ENCODE measurements at regions not wholly inside any gene's neighbourhood (a gene's known extent, or its start where the extent isn't known, plus 50 kb on each side); places are given as distances from the start of the nearest gene placed in this dataset.
"Not testable (repeated sequence)": the region's sequence is repeated elsewhere in the genome, so short reads cannot be mapped to it uniquely, and the experiment has no call there.

GRCh38 chr6:106745824-106746582 is 116.6 kb downstream of the QRSL1 start:
- H3K4me1 Mint-ChIP-seq (ENCODE audit: low read depth, unreplicated experiment): peaks cover 32% of the 10 kb centered on the region
- DNase-seq: no peak
- peaks cover 2% of the 10 kb centered on the region for H3K9me3 Mint-ChIP-seq (ENCODE audit: unreplicated experiment)
- TF ChIP-seq CTCF (IDR thresholded peaks at IDR 0.05; ENCODE audit: partially characterized antibody, unreplicated experiment): no peak
- no peak overlapping the region for H3K4me3 Mint-ChIP-seq (ENCODE audit: unreplicated experiment)
- peaks cover 4% of the 10 kb centered on the region for H3K36me3 Mint-ChIP-seq (ENCODE audit: unreplicated experiment)
- H3K27me3 Mint-ChIP-seq (ENCODE audit: unreplicated experiment): no peaks in the 10 kb centered on the region
- no peak overlapping the region for H3K27ac Mint-ChIP-seq (ENCODE audit: unreplicated experiment)

- no peak for DNase-seq
- peaks cover 4% of the 10 kb centered on the region for H3K36me3 Mint-ChIP-seq (ENCODE audit: unreplicated experiment)
- TF ChIP-seq CTCF (IDR thresholded peaks at IDR 0.05; ENCODE audit: partially characterized antibody, unreplicated experiment): no peak
- H3K27ac Mint-ChIP-seq (ENCODE audit: unreplicated experiment): no peak overlapping the region
- peaks cover 28% of the 10 kb centered on the region for H3K4me1 Mint-ChIP-seq (ENCODE audit: low read depth, unreplicated experiment)
- peaks cover 2% of the 10 kb centered on the region for H3K9me3 Mint-ChIP-seq (ENCODE audit: unreplicated experiment)
- no peaks in the 10 kb centered on the region for H3K27me3 Mint-ChIP-seq (ENCODE audit: unreplicated experiment)
- no peak overlapping the region for H3K4me3 Mint-ChIP-seq (ENCODE audit: unreplicated experiment)
These were observed 115.9 kb downstream of the QRSL1 start for GRCh38 chr6:106745197-106745770.

- peaks cover 2% of the 10 kb centered on the region for H3K9me3 Mint-ChIP-seq (ENCODE audit: unreplicated experiment)
- H3K27ac Mint-ChIP-seq (ENCODE audit: unreplicated experiment): no peak overlapping the region
These were observed 115.4 kb downstream of the QRSL1 start for GRCh38 chr6:106744781-106745180.

GRCh38 chr6:106744029-106744428 is 114.7 kb downstream of the QRSL1 start:
- H3K4me3 Mint-ChIP-seq (ENCODE audit: unreplicated experiment); H3K27me3 Mint-ChIP-seq (ENCODE audit: unreplicated experiment); H3K36me3 Mint-ChIP-seq (ENCODE audit: unreplicated experiment); H3K27ac Mint-ChIP-seq (ENCODE audit: unreplicated experiment); H3K9me3 Mint-ChIP-seq (ENCODE audit: unreplicated experiment); DNase-seq: not testable (repeated sequence)
- H3K4me1 Mint-ChIP-seq (ENCODE audit: low read depth, unreplicated experiment): peaks cover 22% of the 10 kb centered on the region

More at GRCh38 chr6:106744781-106745180, 115.4 kb downstream of the QRSL1 start:
- Mint-ChIP-seq H3K4me1 (ENCODE audit: low read depth, unreplicated experiment) (peaks cover 25% of the 10 kb centered on the region), H3K4me3 (ENCODE audit: unreplicated experiment) (no peak overlapping the region), H3K36me3 (ENCODE audit: unreplicated experiment) (peaks cover 4% of the 10 kb centered on the region), H3K27me3 (ENCODE audit: unreplicated experiment) (no peaks in the 10 kb centered on the region)
- DNase-seq: no peak
- no peak for TF ChIP-seq CTCF (IDR thresholded peaks at IDR 0.05; ENCODE audit: partially characterized antibody, unreplicated experiment)

- Mint-ChIP-seq H3K27ac (ENCODE audit: unreplicated experiment) (no peak overlapping the region), H3K9me3 (ENCODE audit: unreplicated experiment) (peaks cover 2% of the 10 kb centered on the region), H3K4me3 (ENCODE audit: unreplicated experiment) (no peak overlapping the region), H3K4me1 (ENCODE audit: low read depth, unreplicated experiment) (peaks cover 18% of the 10 kb centered on the region), H3K27me3 (ENCODE audit: unreplicated experiment) (no peaks in the 10 kb centered on the region), H3K36me3 (ENCODE audit: unreplicated experiment) (peaks cover 4% of the 10 kb centered on the region)
- DNase-seq: no peak
- TF ChIP-seq CTCF (IDR thresholded peaks at IDR 0.05; ENCODE audit: partially characterized antibody, unreplicated experiment): no peak
These were observed 114.2 kb downstream of the QRSL1 start for GRCh38 chr6:106743612-106744011.
